ENCODE measurements at regions not wholly inside any gene's neighbourhood (a gene's known extent, or its start where the extent isn't known, plus 50 kb on each side); places are given as distances from the start of the nearest gene placed in this dataset.

- no peaks in the 10 kb centered on the region for H3K36me3 Mint-ChIP-seq
- peak; percentile 28 for DNase-seq (ENCODE audit: low spot score)
- TF ChIP-seq CTCF (IDR thresholded peaks at IDR 0.05): 0 out of 2 replicates have a peak, but pooled peaks have one; percentile 22
- no peak for TF ChIP-seq ATF2 (CRISPR knock-in tag; IDR thresholded peaks at IDR 0.05; ENCODE audit: borderline replicate concordance, low read depth)
- no peak overlapping the region for H3K27ac Mint-ChIP-seq
- H3K9me3 Mint-ChIP-seq: no peaks in the 10 kb centered on the region
- no peaks in the 10 kb centered on the region for H3K27me3 Mint-ChIP-seq (ENCODE audit: low read depth)
- POLR2A ChIA-PET: no interaction called here
- peak; percentile 95 for ATAC-seq
- peaks cover 13% of the 10 kb centered on the region for H3K4me1 Mint-ChIP-seq
- H3K4me3 Mint-ChIP-seq: no peak overlapping the region
- CTCF ChIA-PET: interaction anchor here (0.5 to 1.0 kb wide), 3 partner anchors 59 to 243 kb away, joined by 3 to 4 read pairs (median 4); no protein-coding TSS in a partner anchor
Measured at GRCh38 chr14:81868172-81868571, 334.5 kb upstream of the SEL1L start.

- Mint-ChIP-seq H3K4me3 (no peak overlapping the region), H3K27me3 (ENCODE audit: low read depth) (peaks cover 7% of the 10 kb centered on the region; the same call in 1 of the 2 replicates), H3K4me1 (peaks cover 3% of the 10 kb centered on the region), H3K9me3 (peaks cover 25% of the 10 kb centered on the region), H3K27ac (no peak overlapping the region), H3K36me3 (peaks cover 27% of the 10 kb centered on the region)
- CTCF ChIA-PET: no interaction called here
- POLR2A ChIA-PET: no interaction called here
- no peak for TF ChIP-seq CBFB (CRISPR knock-in tag; IDR thresholded peaks at IDR 0.05; ENCODE audit: low read depth)
- no peak for TF ChIP-seq STAT6 (CRISPR knock-in tag; conservative IDR thresholded peaks at IDR 0.05; ENCODE audit: low read depth)
- no peak for TF ChIP-seq ZBTB43 (CRISPR knock-in tag; IDR thresholded peaks at IDR 0.05)
- no peak for TF ChIP-seq MXD4 (CRISPR knock-in tag; IDR thresholded peaks at IDR 0.05; ENCODE audit: borderline replicate concordance)
- TF ChIP-seq FOXP1 (CRISPR knock-in tag; IDR thresholded peaks at IDR 0.05; ENCODE audit: borderline replicate concordance): no peak
- TF ChIP-seq NR3C1 (CRISPR knock-in tag; conservative IDR thresholded peaks at IDR 0.05; ENCODE audit: low read depth): no peak
- no peak for TF ChIP-seq TEAD1 (CRISPR knock-in tag; IDR thresholded peaks at IDR 0.05)
- no peak for TF ChIP-seq SMAD4 (CRISPR knock-in tag; IDR thresholded peaks at IDR 0.05)
- TF ChIP-seq ZNF263 (CRISPR knock-in tag; IDR thresholded peaks at IDR 0.05; ENCODE audit: low read depth): no peak
- TF ChIP-seq E2F4 (CRISPR knock-in tag; IDR thresholded peaks at IDR 0.05; ENCODE audit: borderline replicate concordance, low read depth): no peak
- no peak for TF ChIP-seq ZNF396 (CRISPR knock-in tag; IDR thresholded peaks at IDR 0.05; ENCODE audit: borderline replicate concordance)
- no peak for DNase-seq (ENCODE audit: low spot score)
- ATAC-seq: no peak
Measured at GRCh38 chr14:81871706-81872105, 338.1 kb upstream of the SEL1L start.

- 0 out of 2 replicates have a peak, but pooled peaks cover 4% of the 10 kb centered on the region for H3K4me1 Mint-ChIP-seq
- DNase-seq (ENCODE audit: low spot score): no peak
- H3K4me3 Mint-ChIP-seq: no peak overlapping the region
- H3K27ac Mint-ChIP-seq: no peak overlapping the region
- TF ChIP-seq TCF7 (CRISPR knock-in tag; IDR thresholded peaks at IDR 0.05; ENCODE audit: low read depth) (no peak), TEAD1 (CRISPR knock-in tag; IDR thresholded peaks at IDR 0.05) (no peak)
- ATAC-seq: no peak
- no peaks in the 10 kb centered on the region for H3K27me3 Mint-ChIP-seq (ENCODE audit: low read depth)
- H3K36me3 Mint-ChIP-seq: no peaks in the 10 kb centered on the region
- peaks cover 3% of the 10 kb centered on the region; the same call in 1 of the 2 replicates for H3K9me3 Mint-ChIP-seq
- CTCF ChIA-PET: no interaction called here
- POLR2A ChIA-PET: no interaction called here
Measured at GRCh38 chr14:81884382-81884781, 350.7 kb upstream of the SEL1L start.

Data from WTC11 (cell line).